Right lobe of liver (tissue), 6 donors: ENCODE measurements at regions not wholly inside any gene's neighbourhood (a gene's known extent, or its start where the extent isn't known, plus 50 kb on each side); places are given as distances from the start of the nearest gene placed in this dataset.

Experiments
- ATAC-seq, 4 donors: fragments of 200-7000 bp; cut with Tn5 transposase; one replicate each; pipeline ENCODE4 v1.9.1; 2020; ENCODE audit warnings: mild to moderate bottlenecking in 4 of 4, moderate library complexity in 4 of 4
- DNase-seq, 3 donors: peaks; one replicate each; pipeline ENCODE4 v3.0.0-alpha.2; 2020
- H3K27ac ChIP-seq, 3 donors: fragments of 200-600 bp; one replicate each; pipeline ENCODE4 v1.8.0; 2022
- H3K27me3 ChIP-seq, 2 donors: fragments of 200-600 bp; one replicate each; pipeline ENCODE4 v1.8.0; 2022
- H3K36me3 ChIP-seq, 4 donors: fragments of 200-600 bp; sonication (generic) in 1 of 4; one replicate each; pipeline versions ENCODE4 v1.5.1 to v1.8.0; 2017 to 2022; ENCODE audit warnings: control low read depth in 1 of 4
- H3K4me1 ChIP-seq, 4 donors: fragments of 200-600 bp; sonication (generic) in 1 of 4; one replicate each; pipeline versions ENCODE4 v1.5.1 to v1.8.0; 2017 to 2022; ENCODE audit warnings: control low read depth in 1 of 4
- H3K4me3 ChIP-seq, 3 donors: fragments of 200-600 bp; one replicate each; pipeline ENCODE4 v1.8.0; 2022
- H3K9me3 ChIP-seq, 4 donors: fragments of 200-600 bp; sonication (generic) in 1 of 4; one replicate each; pipeline versions ENCODE4 v1.5.1 to v1.8.0; 2017 to 2022; ENCODE audit warnings: control low read depth in 1 of 4
- POLR2A ChIP-seq: fragments of 450-650 bp; IDR thresholded peaks from one replicate; pipeline ENCODE4 v1.6.1; 2017; ENCODE audit warnings: antibody characterized with exemption, mild to moderate bottlenecking
- WGBS: methylation state at CpG from one replicate; pipeline ENCODE4 v1.1.6; 2018; ENCODE audit warnings: low coverage, low lambda C conversion rate; ENCODE audit not compliant: insufficient coverage; ENCODE audit errors: missing lambda C conversion rate; 5-methylcytosine and 5-hydroxymethylcytosine counted together
- intact Hi-C, 2 donors: fragments of 100-400 bp; cut with DNase I; formaldehyde crosslinking; loops; one replicate each; pipeline versions ENCODE4 v1.11.2 to v1.14.1; 2022
- TF ChIP-seq, protein P1 (sequence below), 4 donors: fragments of 200-600 bp in 3 of 4; fragments of 450-650 bp in 1 of 4; IDR thresholded peaks; one replicate each; pipeline versions ENCODE4 v1.5.1 to v1.8.0; 2016 to 2022; ENCODE audit warnings: antibody characterized with exemption in 4 of 4, mild to moderate bottlenecking in 2 of 4
- donor health status: DM: no; HTN: yes; CAD: no.
- donor health status: DM: no; HTN: no; CAD: no.
- donor health status: DM: no; HTN: no; CAD: no.
- donor health status: DM: no; HTN: yes; CAD: no.
- donor health status: DM: no; HTN: yes; CAD: no.

- H3K4me3 ChIP-seq, result no peak overlapping the region
- no peaks in the 10 kb centered on the region for H3K9me3 ChIP-seq
- ATAC-seq (no peak), DNase-seq (no peak)
- intact Hi-C loops, result no loop called here
- no peaks in the 10 kb centered on the region for H3K4me1 ChIP-seq
- 89% methylated on average over 5 of the region's 5 CpGs for WGBS
- no peaks in the 10 kb centered on the region for H3K36me3 ChIP-seq
- H3K27me3 ChIP-seq, result no peaks in the 10 kb centered on the region
- no peak for TF ChIP-seq POLR2A
- TF ChIP-seq, protein P1, sequence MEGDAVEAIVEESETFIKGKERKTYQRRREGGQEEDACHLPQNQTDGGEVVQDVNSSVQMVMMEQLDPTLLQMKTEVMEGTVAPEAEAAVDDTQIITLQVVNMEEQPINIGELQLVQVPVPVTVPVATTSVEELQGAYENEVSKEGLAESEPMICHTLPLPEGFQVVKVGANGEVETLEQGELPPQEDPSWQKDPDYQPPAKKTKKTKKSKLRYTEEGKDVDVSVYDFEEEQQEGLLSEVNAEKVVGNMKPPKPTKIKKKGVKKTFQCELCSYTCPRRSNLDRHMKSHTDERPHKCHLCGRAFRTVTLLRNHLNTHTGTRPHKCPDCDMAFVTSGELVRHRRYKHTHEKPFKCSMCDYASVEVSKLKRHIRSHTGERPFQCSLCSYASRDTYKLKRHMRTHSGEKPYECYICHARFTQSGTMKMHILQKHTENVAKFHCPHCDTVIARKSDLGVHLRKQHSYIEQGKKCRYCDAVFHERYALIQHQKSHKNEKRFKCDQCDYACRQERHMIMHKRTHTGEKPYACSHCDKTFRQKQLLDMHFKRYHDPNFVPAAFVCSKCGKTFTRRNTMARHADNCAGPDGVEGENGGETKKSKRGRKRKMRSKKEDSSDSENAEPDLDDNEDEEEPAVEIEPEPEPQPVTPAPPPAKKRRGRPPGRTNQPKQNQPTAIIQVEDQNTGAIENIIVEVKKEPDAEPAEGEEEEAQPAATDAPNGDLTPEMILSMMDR (IDR thresholded peaks at IDR 0.05), result no peak
- H3K27ac ChIP-seq, result no peak overlapping the region
Observed at GRCh38 chr18:10365901-10366300, 88.5 kb upstream of the APCDD1 start.

DNA sequence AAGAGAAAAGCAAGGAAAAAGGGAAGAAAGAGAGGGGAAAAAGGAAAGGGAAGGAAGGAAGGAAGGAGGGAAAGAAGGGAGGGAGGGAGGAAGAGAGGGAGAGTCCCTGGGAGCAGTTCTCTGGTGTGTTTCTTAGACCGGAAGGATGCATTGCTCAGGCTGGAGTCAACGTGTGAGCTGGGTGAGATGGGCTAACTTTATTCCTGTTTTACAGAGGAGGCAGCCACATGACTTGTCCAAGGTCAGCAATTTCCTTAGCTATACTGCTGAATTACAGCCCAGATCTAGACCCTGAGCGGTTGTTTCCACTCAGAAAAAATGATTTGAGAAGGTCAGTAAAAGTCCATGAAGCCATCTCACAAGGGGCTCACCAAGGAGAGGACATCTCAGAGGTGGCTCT is 86.6 kb upstream of the APCDD1 start:
- TF ChIP-seq, protein P1 (IDR thresholded peaks at IDR 0.05), result no peak
- TF ChIP-seq POLR2A, result no peak
- 57% methylated on average over 3 of the region's 3 CpGs for WGBS
- no peaks in the 10 kb centered on the region for H3K36me3 ChIP-seq
- H3K4me3 ChIP-seq, result no peak overlapping the region
- no peak for DNase-seq
- no peak for ATAC-seq
- intact Hi-C loops, result no loop called here
- no peaks in the 10 kb centered on the region for H3K4me1 ChIP-seq
- no peaks in the 10 kb centered on the region for H3K27me3 ChIP-seq
- H3K9me3 ChIP-seq, result no peaks in the 10 kb centered on the region
- no peak overlapping the region for H3K27ac ChIP-seq

- no peak for DNase-seq
- H3K27ac ChIP-seq, result no peak overlapping the region
Observed at GRCh38 chr18:10368456-10369453, 85.7 kb upstream of the APCDD1 start.

DNA sequence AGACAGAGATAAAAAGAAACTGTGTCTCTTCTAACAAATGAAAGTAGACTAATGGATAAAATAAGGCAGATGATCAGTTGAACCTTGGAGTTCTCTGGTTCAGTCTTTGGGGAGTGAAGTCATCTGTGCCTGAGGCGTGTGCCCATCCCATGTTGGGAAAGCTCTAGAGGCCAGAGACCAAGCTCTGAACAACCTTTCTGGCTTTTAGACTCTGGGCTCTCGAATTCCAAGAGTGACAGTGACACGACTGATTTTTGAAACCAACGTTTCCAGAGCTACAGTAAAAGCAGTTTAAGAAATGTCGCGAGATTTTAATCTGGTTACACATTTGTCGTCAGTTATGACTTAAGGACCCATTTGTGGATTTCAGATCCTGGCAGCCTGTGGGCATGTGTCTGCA is 83.7 kb upstream of the APCDD1 start:
- DNase-seq (no peak), ATAC-seq (no peak)
- Histone ChIP-seq H3K27me3 (no peaks in the 10 kb centered on the region), H3K4me3 (no peak overlapping the region), H3K27ac (no peak overlapping the region), H3K4me1 (no peaks in the 10 kb centered on the region), H3K36me3 (no peaks in the 10 kb centered on the region), H3K9me3 (no peaks in the 10 kb centered on the region)
- 69% methylated on average over 6 of the region's 7 CpGs for WGBS
- TF ChIP-seq, protein P1 (IDR thresholded peaks at IDR 0.05), result no peak
- TF ChIP-seq POLR2A, result no peak
- intact Hi-C loops, result no loop called here

More at GRCh38 chr18:10368456-10369453, 85.7 kb upstream of the APCDD1 start:
- intact Hi-C loops, result no loop called here
- no peak overlapping the region for H3K4me3 ChIP-seq
- H3K9me3 ChIP-seq, result no peaks in the 10 kb centered on the region
- no peaks in the 10 kb centered on the region for H3K36me3 ChIP-seq
- no peak for TF ChIP-seq POLR2A
- TF ChIP-seq, protein P1 (IDR thresholded peaks at IDR 0.05), result no peak
- H3K4me1 ChIP-seq, result no peaks in the 10 kb centered on the region
- no peaks in the 10 kb centered on the region for H3K27me3 ChIP-seq
- peak in 1 of 4 donors; percentile 26 for ATAC-seq
- WGBS, result 33% methylated on average over 3 of the region's 8 CpGs
